ENCODE measurements at regions not wholly inside any gene's neighbourhood (a gene's known extent, or its start where the extent isn't known, plus 50 kb on each side); places are given as distances from the start of the nearest gene placed in this dataset.

DNA sequence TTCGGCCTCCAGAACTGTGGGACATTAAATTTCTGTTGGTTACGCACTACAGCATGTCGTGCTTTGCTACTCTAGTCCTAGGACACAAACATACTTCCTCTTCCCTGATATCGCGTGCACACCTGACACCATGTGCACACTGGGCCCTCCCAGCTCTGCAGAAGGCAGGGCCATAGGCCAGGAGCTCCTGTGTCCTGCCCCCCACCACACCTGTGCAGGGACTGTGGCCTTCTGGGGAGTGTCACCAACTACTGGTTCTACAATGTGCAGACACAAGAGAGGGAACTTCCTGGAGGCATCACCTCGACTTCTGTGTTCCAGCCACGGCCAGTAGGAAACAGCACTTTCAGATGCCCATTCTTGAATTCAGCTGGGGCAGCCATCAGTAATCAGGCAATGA lies 646.4 kb upstream of the MGMT start:
- DNase-seq (ENCODE audit: extremely low read depth in 1 of 2, low read depth in 1 of 2): no peak

DNA sequence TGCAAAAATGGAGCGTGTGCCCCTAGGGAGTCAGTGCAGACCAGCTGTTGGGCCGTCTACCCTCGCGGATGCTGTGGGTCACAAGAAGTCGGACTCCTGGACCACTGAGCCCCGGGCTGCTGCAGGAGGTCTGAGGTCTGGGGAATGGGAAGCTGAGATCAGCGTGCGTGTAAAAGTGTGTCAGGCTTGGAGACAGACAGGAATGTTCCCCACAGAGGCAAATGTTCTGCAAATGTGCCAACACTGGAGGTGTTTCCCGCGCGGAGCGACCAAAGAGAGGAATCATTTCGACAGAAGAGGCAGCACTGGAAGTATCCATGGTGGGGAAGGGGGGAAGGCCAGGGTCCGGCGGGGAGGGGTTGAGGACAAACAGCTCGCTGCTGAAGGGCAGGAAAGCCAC lies 643.8 kb upstream of the MGMT start:
- DNase-seq (ENCODE audit: extremely low read depth in 1 of 2, low read depth in 1 of 2): no peak

DNA sequence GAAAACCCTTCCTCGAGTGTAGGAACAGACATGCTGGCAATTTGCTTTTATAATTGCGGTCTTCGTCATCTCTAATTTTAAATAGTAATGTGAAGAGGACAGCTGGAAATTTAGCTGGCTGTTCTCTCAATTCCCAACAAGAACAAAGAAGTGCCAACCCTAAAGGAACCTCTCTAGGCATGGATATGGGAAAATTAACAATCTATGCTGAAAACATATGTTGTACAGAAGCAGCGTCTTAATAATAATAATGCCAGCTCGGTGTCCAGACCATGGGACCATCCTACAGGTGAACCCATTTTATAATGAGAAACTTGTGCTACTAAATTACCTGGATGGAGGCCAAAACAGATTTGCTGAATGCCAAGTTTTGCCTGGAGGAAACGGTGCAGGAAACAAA lies 641.4 kb upstream of the MGMT start:
- no peak for DNase-seq (ENCODE audit: extremely low read depth in 1 of 2, low read depth in 1 of 2)

DNA sequence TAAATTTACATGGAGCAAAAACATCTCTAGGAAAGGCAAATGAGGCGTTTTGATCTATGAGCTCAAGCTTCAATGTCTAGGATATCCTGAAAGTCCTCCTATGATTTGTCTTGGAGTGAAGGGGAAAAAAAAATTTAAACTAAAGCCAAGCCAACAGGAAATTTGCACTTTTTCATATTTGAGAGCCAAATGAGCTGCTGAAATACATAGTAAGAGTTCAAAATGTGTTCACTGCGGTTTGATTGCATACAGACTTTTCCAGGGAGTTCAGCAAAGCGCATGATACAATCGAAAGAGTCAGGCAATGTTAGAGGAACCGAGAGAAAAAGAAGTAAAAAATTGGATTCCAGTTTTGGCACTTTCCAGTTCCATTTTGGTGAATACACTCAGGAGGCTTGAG lies 633.4 kb upstream of the MGMT start:
- no peak for DNase-seq (ENCODE audit: extremely low read depth in 1 of 2, low read depth in 1 of 2)

DNA sequence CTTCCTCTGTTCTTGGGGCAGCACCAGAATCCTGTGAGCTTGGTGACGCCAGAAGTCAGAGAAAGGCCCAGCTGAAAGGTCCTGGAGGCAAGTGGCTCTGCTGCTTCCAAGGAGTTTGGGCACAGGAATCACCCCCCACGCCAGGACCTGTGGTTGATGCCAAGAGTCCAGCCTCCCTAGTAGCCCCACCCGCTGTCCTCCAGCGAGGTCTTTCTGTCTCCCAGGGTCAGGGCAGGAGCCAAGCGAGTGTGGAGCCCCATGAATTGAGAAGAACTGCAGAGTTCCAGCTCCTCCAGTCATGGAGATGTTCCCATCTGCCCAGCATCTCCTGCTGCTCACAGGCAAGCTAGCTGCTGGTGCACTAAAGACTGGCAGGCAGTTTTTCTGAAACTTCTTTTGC lies 631.7 kb upstream of the MGMT start:
- DNase-seq (ENCODE audit: extremely low read depth in 1 of 2, low read depth in 1 of 2): no peak

DNA sequence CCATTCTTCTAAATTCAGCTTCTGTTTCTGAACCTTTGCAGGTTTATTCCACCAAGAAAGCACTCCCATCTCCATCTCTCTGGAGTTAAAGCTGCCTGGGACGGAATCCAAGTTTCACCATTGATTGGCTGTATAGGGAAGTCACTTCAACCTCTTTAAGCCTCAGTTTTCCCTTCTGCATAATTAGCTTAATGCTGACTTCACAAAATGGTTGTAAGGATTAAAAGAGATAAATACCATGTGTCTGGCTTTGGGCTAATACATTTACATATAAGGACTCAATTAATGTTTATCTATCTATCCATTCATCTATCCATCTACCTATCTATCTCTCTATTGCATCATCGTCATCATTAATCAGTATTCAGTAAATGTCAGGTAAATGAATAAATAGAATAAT lies 629.6 kb upstream of the MGMT start:
- DNase-seq (ENCODE audit: extremely low read depth in 1 of 2, low read depth in 1 of 2): no peak

DNA sequence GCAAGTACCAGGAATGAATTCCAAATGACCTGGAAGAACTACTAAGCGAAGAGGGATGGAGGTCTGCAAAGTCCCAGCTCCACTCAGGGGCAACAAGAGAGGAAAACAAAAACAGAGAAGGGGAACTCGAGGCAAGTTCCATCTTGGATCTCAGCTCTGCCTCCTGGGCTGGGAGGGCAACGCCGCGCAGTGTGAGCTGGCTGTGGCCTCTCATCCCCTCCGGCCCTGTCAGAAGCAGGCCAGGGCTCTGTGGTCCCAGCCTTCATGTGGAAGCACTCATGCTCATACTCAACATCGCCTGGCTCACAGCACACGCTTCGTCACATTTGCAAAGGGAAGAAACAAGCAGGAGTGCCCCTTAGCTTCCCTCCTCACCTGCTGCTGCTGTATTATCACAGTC lies 627.9 kb upstream of the MGMT start:
- DNase-seq (ENCODE audit: extremely low read depth in 1 of 2, low read depth in 1 of 2): no peak

DNA sequence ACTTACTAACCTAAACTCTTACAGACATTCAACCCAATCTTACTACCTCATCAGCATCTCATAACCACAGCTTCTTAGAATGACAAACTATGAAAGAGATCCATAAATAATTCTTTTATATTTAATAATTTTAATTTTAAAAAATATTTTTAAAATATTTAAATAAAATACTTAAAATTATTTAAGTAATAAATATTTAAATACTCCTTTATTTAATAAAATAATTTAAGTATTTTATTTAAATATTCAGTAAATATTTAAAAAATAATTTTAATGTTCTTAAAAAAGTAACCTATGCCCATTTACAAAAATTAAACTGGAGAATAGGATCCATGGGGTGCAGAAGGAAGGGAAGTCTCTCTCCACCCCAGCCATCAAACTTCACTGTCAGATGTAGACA lies 627.3 kb upstream of the MGMT start:
- DNase-seq (ENCODE audit: extremely low read depth in 1 of 2, low read depth in 1 of 2): no peak

DNA sequence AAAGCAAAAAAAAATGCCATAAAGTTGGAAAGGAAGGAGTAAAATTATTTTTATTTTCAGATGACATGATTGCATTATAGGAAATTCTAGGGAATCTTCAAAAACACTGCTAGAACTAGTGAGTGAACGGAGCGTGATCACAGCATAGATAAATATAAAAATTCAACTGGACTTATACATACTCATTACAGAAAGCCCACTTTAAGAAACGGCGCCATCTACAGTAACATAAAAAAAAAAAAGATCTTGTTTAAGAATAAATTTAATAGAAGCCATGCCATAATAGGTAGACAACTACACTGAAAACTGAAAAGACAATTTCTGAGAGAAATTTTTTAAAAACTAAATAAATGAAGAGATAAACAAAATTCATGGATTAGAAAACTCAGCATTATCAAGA lies 623.1 kb upstream of the MGMT start:
- DNase-seq (ENCODE audit: extremely low read depth in 1 of 2, low read depth in 1 of 2): no peak

DNA sequence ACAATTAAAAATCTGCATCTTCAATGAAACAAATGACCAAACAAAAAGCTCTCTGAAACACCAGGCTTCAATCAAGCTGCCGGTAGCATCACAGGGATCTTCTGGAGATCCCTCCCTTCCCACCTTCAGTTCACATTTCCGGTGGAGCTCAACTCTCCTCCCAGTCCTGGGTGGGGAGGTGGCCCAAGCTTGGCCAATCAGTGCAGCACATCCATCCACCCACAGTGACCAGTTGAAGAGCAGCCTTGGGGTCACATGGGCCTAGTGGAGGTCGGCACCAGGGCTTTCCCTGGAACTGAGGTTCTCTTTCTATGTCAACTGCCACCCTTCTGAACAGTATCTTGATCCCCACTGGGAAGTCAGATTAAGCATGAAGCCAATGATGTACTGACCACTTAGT lies 620.1 kb upstream of the MGMT start:
- DNase-seq (ENCODE audit: extremely low read depth in 1 of 2, low read depth in 1 of 2): no peak

DNA sequence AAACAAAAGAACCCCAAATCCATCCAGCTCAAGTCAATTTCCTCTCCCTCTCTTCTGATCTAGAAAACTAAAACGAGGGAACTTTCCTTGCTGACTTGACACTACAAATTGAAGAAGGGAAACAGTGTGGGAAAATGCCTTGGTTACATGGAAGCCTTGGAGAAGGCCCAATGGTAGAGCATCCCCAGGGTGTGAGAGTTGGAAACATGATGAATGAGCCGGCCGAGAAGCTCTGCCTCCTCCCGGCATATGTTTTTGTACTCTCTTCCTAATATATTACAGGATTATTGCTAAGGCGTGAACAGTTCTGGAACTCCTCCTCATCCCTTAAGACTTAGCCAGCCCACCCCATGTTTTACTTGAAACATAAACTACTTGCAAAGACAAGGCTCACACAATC lies 618.2 kb upstream of the MGMT start:
- no peak for DNase-seq (ENCODE audit: extremely low read depth in 1 of 2, low read depth in 1 of 2)

DNA sequence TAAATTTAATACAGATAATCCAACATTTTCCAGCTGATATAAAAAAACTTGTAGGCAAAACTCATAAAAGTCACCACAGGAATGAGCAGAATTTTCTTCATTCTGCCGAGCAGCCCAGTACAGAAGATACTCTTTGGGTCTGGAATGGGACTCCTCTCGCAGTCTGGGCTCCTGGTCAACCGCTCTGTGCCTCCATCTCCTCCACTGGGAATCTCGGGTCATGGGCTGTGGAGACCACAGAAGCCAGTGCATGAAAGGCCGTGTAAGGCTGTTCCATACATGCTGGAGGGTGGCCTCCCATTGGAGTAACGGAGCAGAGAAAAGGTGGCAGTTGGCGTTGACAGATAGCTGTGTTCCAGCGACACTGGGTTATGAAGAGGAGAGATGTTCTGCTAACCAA lies 616.4 kb upstream of the MGMT start:
- no peak for DNase-seq (ENCODE audit: extremely low read depth in 1 of 2, low read depth in 1 of 2)

DNA sequence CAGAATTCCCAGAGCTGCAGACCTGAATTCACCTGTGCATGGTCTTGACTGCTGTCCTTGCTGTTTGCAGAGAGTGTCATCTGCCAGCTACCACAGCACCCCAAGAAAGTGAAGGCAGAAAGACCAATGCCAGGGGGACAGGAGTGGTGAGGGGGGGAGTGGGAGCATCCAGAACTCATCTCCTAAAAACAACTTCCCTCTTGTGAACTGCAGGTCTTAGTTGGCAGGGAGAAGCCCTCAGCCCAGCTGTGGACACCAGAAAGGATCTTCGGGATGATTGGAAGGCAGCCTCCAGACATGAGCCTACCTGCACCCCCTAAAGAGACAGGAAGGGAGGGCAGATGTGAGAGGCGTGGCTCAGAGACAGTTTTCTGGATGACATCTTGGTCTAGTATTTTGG lies 615.8 kb upstream of the MGMT start:
- DNase-seq (ENCODE audit: extremely low read depth in 1 of 2, low read depth in 1 of 2): no peak

DNA sequence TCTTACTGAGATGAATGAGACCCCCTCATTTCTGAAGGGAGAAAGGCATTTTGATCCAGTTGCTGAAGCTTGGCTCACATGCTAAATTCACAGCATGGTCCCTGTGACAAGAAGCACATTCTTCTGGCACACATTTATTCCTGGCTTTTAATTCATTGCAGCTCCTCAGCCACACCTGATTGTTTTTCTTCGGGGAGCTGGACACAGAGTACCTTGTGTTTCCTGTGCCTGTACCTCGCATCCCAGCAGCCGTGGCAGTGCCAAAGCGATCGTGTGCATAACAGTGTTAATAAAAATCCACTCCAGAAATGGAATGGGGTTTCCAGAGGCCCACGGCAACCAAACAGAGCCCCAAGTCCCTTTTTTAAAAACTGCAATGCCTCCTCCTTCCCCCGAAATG lies 615.3 kb upstream of the MGMT start:
- no peak for DNase-seq (ENCODE audit: extremely low read depth in 1 of 2, low read depth in 1 of 2)

DNA sequence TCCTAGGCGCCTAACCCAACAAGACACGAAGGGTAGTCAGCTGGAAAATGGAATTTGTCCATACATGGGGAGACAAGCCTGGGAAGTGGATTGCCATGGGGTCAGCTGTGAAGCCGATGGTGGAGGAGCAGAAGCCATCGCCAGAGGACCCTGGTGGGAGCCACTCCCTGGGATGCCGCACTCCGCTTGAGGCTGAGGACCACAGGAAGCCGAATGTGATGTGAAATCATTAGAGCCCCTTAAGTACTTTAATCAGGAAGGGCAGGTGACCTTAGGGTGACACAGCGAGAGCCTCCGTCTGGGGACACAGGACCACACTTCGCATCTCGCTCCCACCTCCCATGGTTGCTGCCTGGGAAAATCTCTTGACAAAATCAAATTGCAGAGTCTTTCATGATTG lies 614.6 kb upstream of the MGMT start:
- no peak for DNase-seq (ENCODE audit: extremely low read depth in 1 of 2, low read depth in 1 of 2)

DNA sequence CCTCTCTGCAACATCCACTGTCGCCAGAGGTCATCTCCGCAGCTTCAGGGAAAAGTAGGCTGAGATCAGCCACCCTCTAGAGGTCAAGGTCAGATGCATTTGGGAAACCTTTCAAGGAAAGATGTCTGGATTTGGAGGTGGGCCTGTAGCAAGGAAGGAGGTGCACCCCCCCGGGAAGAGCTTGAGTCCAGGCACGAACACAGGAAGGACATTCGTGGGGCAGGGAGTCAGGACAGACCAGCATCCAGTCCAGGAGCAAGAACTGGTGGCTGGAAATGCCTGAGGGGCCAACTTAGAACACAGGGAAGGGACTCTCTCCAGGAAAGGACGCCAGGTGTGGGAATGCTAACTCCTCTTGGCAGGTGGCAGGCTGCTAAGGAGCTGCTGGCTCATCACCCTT lies 614.1 kb upstream of the MGMT start:
- no peak for DNase-seq (ENCODE audit: extremely low read depth in 1 of 2, low read depth in 1 of 2)

DNA sequence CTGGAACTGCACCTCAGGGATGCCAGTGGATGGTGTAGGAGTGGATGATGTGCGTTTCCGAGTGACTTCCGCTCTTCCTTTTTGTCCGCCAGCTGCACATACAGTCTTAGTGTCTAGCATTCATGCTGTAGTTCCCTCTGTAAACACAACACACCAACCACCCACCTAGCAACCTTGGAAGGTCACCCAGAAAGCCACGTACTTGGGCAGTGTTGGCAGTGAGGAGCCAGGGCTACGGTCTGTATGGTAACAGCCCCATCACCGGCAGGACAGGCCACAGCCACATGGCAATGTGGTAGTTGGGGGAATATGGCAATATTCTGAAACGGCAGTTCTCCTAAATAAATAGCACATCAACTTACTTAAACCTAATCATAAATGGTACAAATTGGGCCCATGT lies 613.5 kb upstream of the MGMT start:
- DNase-seq (ENCODE audit: extremely low read depth in 1 of 2, low read depth in 1 of 2): no peak

DNA sequence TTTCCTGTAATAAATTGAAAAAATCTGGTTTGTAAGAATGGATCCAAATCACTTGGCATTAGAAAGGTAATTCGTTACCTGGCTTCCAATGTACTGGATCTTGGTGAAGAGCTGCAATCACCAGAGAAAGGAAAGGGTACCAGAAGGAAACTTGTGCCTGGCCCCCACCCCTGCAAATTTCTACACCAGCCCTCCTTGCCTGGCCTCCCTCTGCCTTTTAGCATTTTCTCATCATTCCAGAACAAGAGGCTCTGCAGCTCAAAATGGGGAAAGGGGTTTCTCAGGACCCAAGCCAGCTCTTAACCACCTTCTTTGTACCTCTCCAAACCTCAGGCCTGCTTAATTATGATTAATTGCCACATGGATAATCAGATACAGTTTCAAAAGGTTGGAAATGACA lies 612.8 kb upstream of the MGMT start:
- DNase-seq (ENCODE audit: extremely low read depth in 1 of 2, low read depth in 1 of 2): no peak

DNA sequence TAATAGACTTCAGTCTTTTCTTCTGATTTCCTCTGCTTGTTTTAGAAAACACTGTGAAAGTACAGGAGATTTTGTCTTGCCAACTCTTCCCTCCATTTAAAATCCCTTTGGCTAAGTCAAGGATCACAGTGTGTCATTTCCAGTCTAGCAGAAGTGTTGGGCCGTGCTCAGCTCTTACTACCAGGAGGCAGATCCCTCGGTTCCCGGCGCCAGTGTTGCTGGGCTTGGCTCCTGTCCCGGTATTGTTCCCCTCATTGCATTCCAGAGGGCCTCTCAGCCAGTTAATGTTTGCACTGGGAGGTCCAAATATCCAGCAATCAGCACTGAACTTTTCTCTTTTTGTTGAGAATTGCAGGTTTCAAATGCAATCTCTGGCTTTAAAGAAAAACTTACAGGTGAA lies 612.1 kb upstream of the MGMT start:
- DNase-seq (ENCODE audit: extremely low read depth in 1 of 2, low read depth in 1 of 2): no peak

DNA sequence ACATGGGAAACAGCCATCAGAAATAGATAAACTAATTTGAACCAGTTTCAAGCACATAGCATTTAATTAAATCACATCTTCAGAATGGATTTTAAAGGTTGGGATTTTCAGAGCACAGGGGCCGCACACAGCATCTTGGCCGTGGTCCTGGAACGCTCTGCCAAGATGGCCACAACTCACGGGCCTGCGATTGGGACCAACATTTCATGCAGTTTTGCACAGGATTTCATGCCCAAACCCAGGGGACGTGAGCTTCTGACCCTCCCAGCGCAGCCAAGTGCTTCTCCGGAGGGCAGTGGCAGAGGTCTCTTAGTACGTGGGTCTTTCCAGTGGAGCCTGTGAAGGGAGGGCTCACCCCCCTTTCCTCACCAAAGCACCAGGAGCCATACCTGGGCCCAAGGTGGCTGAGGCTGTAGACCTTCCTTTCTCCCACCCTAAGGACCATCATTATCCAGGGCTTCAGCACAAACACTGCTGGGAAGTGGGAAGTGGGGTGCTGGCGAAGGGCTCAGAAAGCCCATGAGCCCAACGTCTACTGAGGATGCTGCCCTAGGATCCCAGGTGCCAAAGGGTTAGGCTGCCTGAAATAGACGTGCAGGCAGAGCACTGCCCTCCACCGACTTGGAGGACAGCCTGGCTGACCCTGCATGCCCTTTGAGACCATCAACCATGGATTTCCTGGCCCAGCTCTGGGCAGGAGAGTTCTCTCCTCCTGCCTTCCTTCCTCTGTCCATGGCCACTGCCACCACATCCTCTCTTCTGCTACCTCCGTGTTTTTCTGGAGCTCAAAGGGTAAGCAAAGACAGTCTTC lies 611.2 kb upstream of the MGMT start:
- DNase-seq (ENCODE audit: extremely low read depth in 1 of 2, low read depth in 1 of 2): no peak

DNA sequence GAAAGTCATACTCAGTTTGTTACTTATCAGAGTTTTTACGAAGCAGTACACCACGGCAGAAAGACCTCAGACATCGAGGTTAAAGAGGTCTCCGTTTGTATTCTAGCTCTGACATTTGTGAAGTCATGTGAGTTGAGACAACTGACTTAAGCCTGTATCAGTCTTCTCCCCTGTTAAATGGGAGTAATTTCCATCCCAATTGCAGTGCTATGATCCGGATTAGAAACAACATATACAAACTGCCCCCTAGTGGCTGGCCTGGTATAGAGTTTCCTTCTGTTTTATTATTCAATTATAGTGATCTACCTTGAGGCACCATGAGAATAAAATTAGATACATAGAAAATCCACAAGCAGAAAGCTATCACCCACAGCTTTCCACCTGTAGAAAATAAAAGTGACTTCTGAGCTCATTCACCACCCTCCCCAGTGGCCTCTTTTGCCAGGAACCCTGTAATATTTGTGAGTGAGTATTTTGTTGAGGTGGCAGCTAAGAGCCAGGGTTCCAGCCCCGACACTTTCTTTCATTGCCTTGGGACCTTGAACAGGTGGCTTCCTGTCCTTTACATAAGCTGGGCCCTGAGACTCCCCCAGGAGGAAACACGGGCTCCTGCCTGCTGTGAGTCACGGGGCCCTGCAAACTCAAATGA lies 607.2 kb upstream of the MGMT start:
- DNase-seq (ENCODE audit: extremely low read depth in 1 of 2, low read depth in 1 of 2): no peak

DNA sequence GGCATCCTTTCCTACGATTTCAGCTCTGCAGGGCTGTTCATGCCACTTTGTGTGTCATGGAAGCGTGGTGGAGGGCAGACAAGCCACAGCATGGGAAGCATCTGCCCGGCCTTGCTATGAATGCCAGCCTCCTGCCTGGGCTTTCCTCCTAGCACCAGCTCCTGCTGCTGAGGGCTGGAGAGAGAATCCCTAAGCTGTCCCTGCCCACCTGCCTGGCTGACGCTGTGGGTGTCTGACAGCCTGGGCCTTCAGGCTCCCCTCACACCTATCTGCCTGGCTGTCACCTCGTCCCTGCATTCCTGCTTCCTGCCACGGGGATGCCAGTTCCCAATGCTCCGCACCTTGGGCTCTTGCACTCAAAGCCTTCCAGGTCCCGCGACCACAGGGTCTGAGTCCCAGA lies 606.5 kb upstream of the MGMT start:
- no peak for DNase-seq (ENCODE audit: extremely low read depth in 1 of 2, low read depth in 1 of 2)

All from activated CD8-positive, alpha-beta memory T cell treated with anti-CD3 and anti-CD28 coated beads for 1 hour (primary cell).